HAP-1 (cell line): ENCODE measurements at regions not wholly inside any gene's neighbourhood (a gene's known extent, or its start where the extent isn't known, plus 50 kb on each side); places are given as distances from the start of the nearest gene placed in this dataset.
"Not testable (repeated sequence)": the region's sequence is repeated elsewhere in the genome, so short reads cannot be mapped to it uniquely, and the experiment has no call there.

Experiments
- DNase-seq, 2 experiments: peaks; one replicate each; pipeline ENCODE4 v3.0.0-alpha.2; 2016 to 2020; ENCODE audit warnings: low spot score in 2 of 2
- H3K27me3 ChIP-seq: fragments of 250-450 bp; sonication (Bioruptor Pico); 2 replicates; pipeline ENCODE4 v1.5.1; 2020; ENCODE audit warnings: low read depth, mild to moderate bottlenecking, moderate library complexity
- H3K36me3 ChIP-seq: fragments of 250-450 bp; sonication (Bioruptor Pico); replicated peaks from 2 replicates; pipeline ENCODE4 v1.5.1; 2020; ENCODE audit warnings: mild to moderate bottlenecking
- H3K4me1 ChIP-seq: fragments of 250-450 bp; sonication (Bioruptor Pico); 2 replicates; pipeline ENCODE4 v1.5.1; 2020; ENCODE audit warnings: mild to moderate bottlenecking
- H3K4me3 ChIP-seq: fragments of 250-450 bp; sonication (Bioruptor Pico); 2 replicates; pipeline ENCODE4 v1.5.1; 2020; ENCODE audit warnings: mild to moderate bottlenecking, moderate library complexity
- H3K9me3 ChIP-seq: fragments of 250-450 bp; sonication (Bioruptor Pico); 2 replicates; pipeline ENCODE4 v1.5.1; 2020; ENCODE audit warnings: mild to moderate bottlenecking, moderate library complexity
- in situ Hi-C: fragments of 300-500 bp; cut with MboI; formaldehyde crosslinking; loops from 3 replicates; pipeline ENCODE4 v1.14.3; 2020; ENCODE audit warnings: low sequenced_read_pairs, inconsistent platforms, mixed read lengths

DNA sequence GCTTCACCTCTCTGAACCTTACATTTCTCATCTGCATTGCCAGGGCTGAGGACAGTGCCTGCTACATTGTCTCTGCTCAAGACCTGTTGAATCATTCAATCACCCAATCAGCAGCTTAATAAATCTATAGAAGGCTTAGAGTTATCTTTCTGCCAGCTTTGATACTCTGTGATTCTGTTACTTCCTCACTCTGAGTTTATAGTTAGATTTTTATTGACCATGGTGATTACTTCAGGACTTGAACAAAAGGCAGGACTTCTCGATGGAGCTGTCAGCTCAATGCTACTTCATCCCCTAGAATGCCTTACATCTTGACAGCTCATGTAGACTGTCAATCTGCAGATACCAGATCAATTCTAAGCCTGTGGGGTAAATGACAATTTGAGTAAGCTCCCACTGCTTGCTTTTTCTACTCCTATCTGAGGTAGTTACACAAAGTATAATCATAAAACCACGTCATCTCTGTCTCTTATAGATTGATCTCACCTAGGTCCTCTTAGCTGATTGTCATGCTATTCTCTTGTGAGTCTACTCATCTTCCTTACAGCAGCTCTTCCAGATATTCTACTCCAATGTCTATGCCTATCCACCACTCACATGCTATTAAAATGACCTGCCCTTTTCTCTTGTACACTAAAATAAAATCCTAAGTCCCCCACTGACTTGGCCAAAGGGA lies 318.3 kb upstream of the CA10 start:
- H3K4me1 ChIP-seq, result no peaks in the 10 kb centered on the region
- no peaks in the 10 kb centered on the region for H3K36me3 ChIP-seq
- no peak for DNase-seq
- H3K9me3 ChIP-seq, result no peaks in the 10 kb centered on the region
- H3K27me3 ChIP-seq, result no peaks in the 10 kb centered on the region
- H3K4me3 ChIP-seq, result no peak overlapping the region
- in situ Hi-C loops, result no loop called here

DNA sequence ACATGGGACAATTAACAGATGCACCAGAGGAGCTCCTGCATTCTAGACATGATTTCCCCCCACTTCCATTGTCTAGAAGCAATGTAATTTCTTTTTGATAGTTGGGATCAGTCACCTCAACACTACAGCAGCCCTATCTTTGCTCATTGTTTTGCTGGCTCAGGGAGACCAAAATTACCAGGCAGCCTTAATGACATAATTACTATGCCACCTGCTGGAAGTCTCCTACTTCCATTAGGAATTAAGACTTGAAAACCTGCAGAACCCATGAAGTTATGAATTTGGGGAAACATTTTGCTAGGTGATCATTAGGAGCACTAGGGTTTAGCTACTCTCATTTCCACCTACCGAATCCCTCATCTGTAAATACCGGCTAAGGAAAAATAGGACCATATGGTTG lies 312.0 kb upstream of the CA10 start:
- H3K27me3 ChIP-seq, result no peaks in the 10 kb centered on the region
- no peak for DNase-seq
- H3K4me3 ChIP-seq, result no peak overlapping the region
- no peaks in the 10 kb centered on the region for H3K4me1 ChIP-seq
- in situ Hi-C loops, result no loop called here
- no peaks in the 10 kb centered on the region for H3K36me3 ChIP-seq
- no peaks in the 10 kb centered on the region for H3K9me3 ChIP-seq

DNA sequence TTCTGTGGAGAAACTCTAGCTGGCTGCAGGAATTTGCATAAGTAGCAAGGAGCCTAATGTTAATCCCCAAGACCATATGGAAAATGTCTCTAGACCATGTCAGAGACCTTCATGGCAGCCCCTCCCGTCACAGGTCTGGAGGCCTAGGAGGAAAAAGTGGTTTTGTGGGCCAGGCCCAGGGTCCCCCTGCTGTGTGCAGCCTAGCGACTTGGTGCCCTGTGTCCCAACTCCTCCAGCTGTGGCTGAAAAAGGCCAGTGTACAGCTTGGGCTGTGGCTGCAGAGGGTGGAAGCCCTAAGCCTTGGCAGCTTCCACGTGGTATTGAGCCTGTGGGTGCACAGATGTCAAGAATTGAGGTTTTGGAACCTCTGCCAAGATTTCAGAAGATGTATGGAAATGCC lies 306.9 kb upstream of the CA10 start:
- no peak overlapping the region for H3K4me3 ChIP-seq
- H3K36me3 ChIP-seq, result no peaks in the 10 kb centered on the region
- DNase-seq, result no peak
- no peaks in the 10 kb centered on the region for H3K27me3 ChIP-seq
- H3K9me3 ChIP-seq, result no peaks in the 10 kb centered on the region
- H3K4me1 ChIP-seq, result no peaks in the 10 kb centered on the region
- in situ Hi-C loops, result no loop called here

DNA sequence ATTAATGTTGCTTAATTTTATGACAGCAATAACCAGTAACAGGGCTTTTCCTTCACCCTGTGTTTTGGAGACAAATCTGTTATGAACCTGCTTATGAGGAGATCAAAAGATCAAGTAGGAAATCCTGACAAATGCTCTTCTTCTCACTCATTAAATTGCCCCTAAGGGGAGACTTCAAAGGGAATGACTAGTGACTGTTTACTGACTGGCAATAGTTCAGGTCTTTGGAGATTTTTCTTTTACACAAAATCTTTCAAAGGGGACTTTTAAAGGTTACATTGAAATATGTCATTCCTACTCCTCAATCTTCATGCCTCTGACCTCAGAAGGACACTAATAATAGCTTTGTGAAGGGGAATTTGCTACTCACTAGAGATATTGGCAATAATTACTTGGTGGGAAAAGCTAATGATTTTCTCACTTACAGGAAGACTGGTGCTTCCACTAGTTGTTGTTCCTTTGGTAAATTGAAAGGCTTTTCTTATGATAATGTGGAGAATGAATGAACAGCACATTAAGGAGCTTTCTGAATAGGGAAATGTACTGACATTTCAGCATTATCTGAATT lies 292.9 kb upstream of the CA10 start:
- H3K4me1 ChIP-seq, result no peaks in the 10 kb centered on the region
- no peaks in the 10 kb centered on the region for H3K9me3 ChIP-seq
- H3K27me3 ChIP-seq, result no peaks in the 10 kb centered on the region
- H3K36me3 ChIP-seq, result no peaks in the 10 kb centered on the region
- in situ Hi-C loops, result no loop called here
- no peak for DNase-seq
- H3K4me3 ChIP-seq, result no peak overlapping the region

DNA sequence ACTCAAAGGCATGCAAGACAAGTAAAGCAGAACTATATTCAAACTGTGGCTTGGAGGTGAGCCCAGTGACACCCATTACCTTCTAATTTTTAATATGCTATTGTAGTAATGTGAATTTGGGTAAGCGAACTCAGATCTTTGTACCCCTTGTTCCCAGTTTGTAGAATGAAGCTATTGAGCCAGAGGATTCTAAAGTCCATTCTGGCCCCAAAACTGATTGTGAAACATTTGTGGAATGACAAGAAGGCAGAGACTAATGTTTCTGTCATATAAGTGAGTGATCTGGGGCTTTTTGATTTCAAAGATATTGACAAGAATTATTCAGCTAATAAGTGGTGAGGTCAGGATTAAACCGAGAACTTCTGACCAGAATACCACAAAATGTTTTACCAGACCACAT lies 283.8 kb upstream of the CA10 start:
- H3K36me3 ChIP-seq, result no peaks in the 10 kb centered on the region
- H3K4me1 ChIP-seq, result no peaks in the 10 kb centered on the region
- no peak for DNase-seq
- H3K9me3 ChIP-seq, result no peaks in the 10 kb centered on the region
- H3K4me3 ChIP-seq, result no peak overlapping the region
- in situ Hi-C loops, result no loop called here
- no peaks in the 10 kb centered on the region for H3K27me3 ChIP-seq

DNA sequence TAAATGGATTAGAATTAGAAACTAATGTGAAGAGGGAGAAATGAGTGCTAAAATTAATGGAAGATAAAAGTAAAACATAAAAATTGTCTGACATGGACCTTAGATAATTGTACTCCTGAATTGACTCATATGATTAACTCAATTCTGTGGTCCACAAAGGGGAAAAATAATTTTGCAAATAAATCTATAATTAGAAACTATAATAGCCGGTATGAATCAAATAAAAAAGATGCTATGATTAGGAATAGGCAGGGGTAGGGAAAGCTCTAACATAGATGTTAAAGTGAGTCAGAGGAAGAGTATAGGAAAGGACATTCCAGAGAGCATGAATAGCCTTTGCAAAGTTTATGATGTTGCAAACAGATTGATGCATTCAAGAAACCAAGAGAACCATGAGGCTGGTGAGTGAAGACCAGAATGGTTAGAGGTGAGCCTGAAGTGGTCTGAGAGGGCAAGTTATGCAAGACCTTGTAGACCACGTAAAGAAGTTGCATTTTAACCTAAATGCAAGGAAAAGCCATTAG lies 262.1 kb upstream of the CA10 start:
- no peaks in the 10 kb centered on the region for H3K27me3 ChIP-seq
- no peak for DNase-seq
- no peaks in the 10 kb centered on the region for H3K9me3 ChIP-seq
- H3K4me3 ChIP-seq, result no peak overlapping the region
- no peaks in the 10 kb centered on the region for H3K36me3 ChIP-seq
- in situ Hi-C loops, result no loop called here
- no peaks in the 10 kb centered on the region for H3K4me1 ChIP-seq

DNA sequence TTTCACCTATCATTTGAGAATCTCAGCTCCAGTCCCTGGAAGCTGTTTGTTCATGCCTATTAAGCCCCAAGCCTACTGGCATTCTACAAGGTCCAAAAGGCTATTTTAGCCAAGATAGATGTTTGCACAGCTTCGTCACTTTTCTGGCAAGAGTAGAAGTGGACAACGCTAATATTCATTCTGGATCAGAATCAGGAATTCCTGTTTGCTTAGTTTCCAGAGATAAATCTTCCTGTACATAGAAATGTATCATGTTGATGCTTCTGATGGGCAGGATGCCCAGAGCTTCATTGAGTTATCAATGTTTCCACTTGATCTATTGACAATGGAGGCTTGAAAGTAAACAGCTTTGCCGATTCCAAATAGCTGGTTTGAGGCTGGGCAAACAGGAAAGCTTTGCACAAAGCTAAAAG lies 260.7 kb upstream of the CA10 start:
- in situ Hi-C loops, result no loop called here
- H3K27me3 ChIP-seq, result no peaks in the 10 kb centered on the region
- H3K4me3 ChIP-seq, result no peak overlapping the region
- H3K4me1 ChIP-seq, result no peaks in the 10 kb centered on the region
- H3K36me3 ChIP-seq, result no peaks in the 10 kb centered on the region
- no peak for DNase-seq
- no peaks in the 10 kb centered on the region for H3K9me3 ChIP-seq

DNA sequence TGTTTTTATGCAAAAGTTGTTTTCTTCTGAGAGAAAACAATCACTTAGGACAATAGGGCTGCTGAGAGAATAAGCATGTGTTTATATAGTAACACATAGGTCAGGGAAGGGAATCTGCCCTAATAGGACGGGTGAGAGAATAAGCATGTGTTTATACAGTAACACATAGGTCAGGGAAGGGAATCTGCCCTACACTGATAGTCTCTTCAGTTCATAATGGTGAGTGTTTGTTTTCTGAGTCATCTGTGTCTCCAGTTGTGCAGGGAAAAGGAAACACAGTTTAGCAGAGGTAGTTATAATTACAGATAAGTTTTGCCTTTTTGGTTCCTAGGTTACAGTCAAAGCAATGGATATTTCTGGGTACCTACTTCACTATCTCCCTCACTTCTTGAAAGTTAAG lies 252.3 kb upstream of the CA10 start:
- Histone ChIP-seq H3K4me3 (no peak overlapping the region), H3K4me1 (no peaks in the 10 kb centered on the region), H3K36me3 (no peaks in the 10 kb centered on the region), H3K9me3 (no peaks in the 10 kb centered on the region; the same call in 1 of the 2 replicates), H3K27me3 (no peaks in the 10 kb centered on the region)
- in situ Hi-C loops, result no loop called here
- DNase-seq, result no peak

DNA sequence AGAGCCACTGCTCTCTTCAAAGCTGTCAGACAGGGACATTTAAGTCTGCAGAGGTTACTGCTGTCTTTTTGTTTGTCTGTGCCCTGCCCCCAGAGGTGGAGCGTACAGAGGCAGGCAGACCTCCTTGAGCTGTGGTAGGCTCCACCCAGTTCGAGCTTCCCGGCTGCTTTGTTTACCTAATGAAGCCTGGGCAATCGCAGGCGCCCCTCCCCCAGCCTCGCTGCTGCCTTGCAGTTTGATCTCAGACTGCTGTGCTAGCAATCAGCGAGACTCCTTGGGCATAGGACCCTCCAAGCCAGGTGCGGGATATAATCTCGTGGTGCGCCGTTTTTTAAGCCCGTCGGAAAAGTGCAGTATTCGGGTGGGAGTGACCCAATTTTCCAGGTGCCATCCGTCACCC lies 250.7 kb upstream of the CA10 start:
- H3K4me3 ChIP-seq, H3K4me1 ChIP-seq, H3K9me3 ChIP-seq, H3K36me3 ChIP-seq, in situ Hi-C loops, H3K27me3 ChIP-seq, DNase-seq: not testable (repeated sequence)

DNA sequence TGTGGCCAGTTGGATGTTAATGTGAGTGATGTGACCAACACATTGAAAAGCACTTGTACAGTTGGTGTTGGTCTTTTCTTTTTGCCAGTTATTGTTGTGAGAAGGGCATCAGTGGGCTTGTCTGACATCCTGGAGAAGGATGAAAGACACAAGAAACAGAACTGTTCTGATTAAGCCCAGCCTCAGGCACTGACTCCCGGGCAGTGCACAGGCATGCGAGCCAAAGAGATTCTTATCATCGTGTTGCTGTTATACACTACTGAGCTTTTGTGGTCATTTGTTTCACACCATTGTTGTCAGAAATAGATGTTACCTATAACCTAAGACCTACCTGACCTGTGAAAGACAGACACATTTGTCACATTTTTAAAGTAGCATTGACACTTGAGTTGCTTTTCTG lies 236.8 kb upstream of the CA10 start:
- Histone ChIP-seq H3K9me3 (no peaks in the 10 kb centered on the region), H3K27me3 (no peaks in the 10 kb centered on the region), H3K4me3 (no peak overlapping the region), H3K4me1 (no peaks in the 10 kb centered on the region), H3K36me3 (no peaks in the 10 kb centered on the region)
- in situ Hi-C loops, result no loop called here
- no peak for DNase-seq

DNA sequence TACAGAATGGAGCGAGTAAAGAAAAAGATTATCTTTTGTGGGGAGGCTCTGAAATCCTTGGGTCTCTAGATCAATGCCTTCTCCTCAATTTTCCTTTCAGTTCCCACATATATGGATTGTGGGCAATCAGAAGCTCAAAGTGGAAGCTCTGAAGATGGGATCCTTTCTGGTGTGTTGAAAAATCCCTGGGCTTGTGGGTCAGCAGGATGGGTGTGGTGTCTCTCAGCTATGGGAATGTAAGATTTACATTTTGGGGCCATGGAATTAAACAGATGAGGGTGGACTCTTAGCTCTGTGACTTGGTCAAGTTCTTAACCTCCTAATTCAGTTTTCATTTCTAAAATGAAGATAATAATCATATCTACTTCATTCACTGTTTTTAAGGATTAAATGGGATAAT lies 231.9 kb upstream of the CA10 start:
- no peaks in the 10 kb centered on the region for H3K27me3 ChIP-seq
- in situ Hi-C loops, result no loop called here
- H3K9me3 ChIP-seq, result no peaks in the 10 kb centered on the region
- no peaks in the 10 kb centered on the region for H3K4me1 ChIP-seq
- H3K36me3 ChIP-seq, result no peaks in the 10 kb centered on the region
- no peak for DNase-seq
- no peak overlapping the region for H3K4me3 ChIP-seq

DNA sequence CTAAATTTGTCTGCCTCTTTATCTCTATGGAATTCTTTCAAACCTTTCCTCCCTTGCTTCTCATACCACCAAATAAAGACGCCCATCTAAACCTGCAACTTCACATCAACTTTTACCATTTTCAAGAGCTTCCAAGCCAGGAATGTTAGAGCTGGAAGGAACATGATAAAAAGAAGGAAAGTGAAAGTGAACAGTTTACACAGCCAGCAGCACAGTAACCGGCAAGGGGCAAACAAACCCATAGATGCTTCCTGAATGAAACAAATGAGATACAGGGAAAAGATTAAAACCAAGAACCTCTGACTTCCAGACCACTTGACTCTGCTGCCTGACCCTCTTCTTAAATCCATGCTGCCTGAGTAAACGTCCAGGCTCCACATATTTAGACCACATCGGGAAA lies 231.1 kb upstream of the CA10 start:
- Histone ChIP-seq H3K4me3 (no peak overlapping the region), H3K27me3 (no peaks in the 10 kb centered on the region), H3K4me1 (no peaks in the 10 kb centered on the region), H3K9me3 (no peaks in the 10 kb centered on the region), H3K36me3 (no peaks in the 10 kb centered on the region)
- in situ Hi-C loops, result no loop called here
- DNase-seq, result no peak

DNA sequence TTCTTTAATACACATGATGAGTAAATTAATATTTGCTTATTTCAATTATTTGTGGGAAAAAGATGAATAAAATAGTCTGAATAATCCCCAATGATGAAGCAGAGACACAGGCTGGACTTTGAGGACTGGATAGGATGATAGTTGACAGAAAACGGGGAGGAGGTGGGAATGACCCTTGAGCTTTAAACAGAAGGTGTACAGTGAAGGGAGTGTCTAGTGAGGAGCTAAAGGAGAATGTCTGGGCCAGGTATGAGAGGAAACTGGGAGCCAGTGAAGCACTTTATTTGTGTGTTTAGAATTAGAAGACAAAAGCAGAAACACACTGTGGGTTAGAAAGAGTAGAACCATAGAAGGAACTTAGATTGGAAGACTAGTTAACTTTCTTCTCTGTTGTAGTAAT lies 230.4 kb upstream of the CA10 start:
- H3K9me3 ChIP-seq, result no peaks in the 10 kb centered on the region
- no peaks in the 10 kb centered on the region for H3K36me3 ChIP-seq
- H3K4me1 ChIP-seq, result no peaks in the 10 kb centered on the region
- in situ Hi-C loops, result no loop called here
- DNase-seq, result no peak
- H3K27me3 ChIP-seq, result no peaks in the 10 kb centered on the region
- no peak overlapping the region for H3K4me3 ChIP-seq

DNA sequence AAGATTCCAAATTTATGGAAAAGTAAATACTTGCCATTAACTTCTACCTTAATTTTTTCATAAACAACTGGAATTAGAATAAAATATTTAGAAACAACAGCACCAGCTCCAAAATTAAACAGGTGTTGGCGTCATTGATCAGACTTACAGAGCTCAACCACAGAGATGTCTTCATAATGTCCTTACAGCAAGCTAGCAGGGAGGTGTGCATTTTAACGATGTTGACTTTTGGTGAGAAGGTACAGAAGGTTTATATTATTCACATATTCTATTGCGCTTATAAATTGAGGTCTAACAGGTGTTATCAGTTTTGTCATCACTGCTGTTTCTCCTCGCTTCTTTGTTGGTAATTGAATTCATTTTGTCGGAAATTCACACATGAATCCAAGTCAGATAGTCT lies 226.2 kb upstream of the CA10 start:
- no peaks in the 10 kb centered on the region for H3K36me3 ChIP-seq
- in situ Hi-C loops, result no loop called here
- no peaks in the 10 kb centered on the region for H3K9me3 ChIP-seq
- no peak overlapping the region for H3K4me3 ChIP-seq
- H3K4me1 ChIP-seq, result no peaks in the 10 kb centered on the region
- DNase-seq, result no peak
- no peaks in the 10 kb centered on the region for H3K27me3 ChIP-seq
